ENCODE measurements at regions not wholly inside any gene's neighbourhood (a gene's known extent, or its start where the extent isn't known, plus 50 kb on each side); places are given as distances from the start of the nearest gene placed in this dataset.
"Not testable (repeated sequence)": the region's sequence is repeated elsewhere in the genome, so short reads cannot be mapped to it uniquely, and the experiment has no call there.

DNA sequence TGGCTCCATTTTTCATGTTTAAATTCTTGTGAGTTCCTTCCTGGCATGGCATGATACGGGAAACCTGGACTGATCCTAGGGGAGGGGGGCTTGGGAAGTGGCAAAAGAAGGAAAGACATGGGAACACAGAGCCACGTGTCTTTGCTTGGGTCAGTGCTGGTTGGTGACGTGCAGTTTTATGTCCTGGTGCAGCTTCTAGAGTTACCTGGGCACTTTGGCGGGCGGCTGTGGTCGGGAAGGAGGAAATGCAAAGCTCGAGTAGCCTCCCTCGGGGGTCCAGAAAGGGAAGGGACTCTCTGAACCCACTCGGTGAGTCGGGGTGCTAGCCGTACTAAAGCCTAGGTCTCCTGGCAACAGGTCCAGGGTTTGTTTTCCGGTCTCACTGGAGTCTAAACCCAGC lies 94.6 kb downstream of the APOB start:
- DNase-seq (ENCODE audit: low read depth) = no peak

DNA sequence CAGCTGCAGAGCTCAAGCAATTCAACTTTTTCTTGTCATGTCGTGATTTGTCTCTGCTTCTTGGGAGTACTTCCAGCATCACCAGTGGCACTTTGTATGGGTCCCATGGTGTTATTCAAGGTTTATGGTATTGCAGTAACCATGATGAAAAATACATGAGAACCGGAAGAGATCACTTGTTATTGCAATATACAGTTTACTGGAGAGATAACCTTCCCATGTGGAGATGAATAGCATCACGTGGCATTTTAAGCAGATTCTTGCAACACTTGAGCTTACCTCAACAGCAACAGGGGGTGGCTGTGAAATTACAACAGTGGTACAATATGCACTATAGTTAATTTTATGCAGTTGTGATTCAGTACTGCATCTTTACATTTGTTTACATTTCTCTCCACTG lies 97.4 kb downstream of the APOB start:
- no peak for DNase-seq (ENCODE audit: low read depth)

GRCh38 chr2:20943721-20944120 lies 100.2 kb downstream of the APOB start:
- not testable (repeated sequence) for DNase-seq (ENCODE audit: low read depth)

DNA sequence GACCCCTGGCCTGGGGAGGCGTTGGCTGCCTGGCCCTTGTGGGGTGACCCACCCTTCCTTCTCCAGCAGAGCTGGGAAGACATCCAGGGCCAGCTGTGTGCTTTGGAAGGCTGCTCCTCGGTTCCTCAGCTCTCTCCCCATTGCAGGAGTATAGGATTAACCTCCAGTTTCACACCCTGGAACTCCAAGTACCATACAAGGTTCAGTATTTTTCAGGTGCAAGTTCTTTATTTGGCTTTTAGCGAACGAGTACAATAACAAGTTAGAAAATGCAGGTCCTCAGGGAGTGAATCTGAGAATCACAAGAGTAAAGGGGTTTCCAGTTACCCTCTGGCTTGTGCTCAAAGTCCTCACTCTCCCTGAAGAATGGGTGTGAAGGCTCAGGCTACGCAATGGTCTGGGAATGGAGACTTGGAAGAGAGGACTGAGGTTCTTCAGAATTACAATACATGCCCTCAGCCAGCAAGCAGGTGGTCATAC lies 101.2 kb downstream of the APOB start:
- no peak for DNase-seq (ENCODE audit: low read depth)

DNA sequence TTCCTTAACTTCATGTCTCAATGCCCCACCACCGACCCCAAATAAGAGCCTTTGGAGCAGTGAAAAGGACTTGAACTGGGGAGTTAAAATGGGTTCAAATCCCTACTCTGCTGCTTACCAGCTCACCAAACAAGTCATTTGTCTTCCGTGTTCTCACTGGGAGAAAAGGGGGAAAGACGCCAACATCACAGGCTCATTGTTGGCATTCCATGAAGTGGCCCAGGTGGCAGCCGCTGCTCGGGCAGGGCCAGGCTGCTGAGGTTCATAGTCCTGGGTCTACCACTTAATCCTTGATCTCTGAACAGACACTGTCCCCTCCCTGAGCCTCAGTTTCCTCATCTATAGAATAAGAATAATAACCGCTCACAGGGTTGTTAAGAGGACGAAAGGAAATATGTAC lies 103.0 kb downstream of the APOB start:
- no peak for DNase-seq (ENCODE audit: low read depth)

DNA sequence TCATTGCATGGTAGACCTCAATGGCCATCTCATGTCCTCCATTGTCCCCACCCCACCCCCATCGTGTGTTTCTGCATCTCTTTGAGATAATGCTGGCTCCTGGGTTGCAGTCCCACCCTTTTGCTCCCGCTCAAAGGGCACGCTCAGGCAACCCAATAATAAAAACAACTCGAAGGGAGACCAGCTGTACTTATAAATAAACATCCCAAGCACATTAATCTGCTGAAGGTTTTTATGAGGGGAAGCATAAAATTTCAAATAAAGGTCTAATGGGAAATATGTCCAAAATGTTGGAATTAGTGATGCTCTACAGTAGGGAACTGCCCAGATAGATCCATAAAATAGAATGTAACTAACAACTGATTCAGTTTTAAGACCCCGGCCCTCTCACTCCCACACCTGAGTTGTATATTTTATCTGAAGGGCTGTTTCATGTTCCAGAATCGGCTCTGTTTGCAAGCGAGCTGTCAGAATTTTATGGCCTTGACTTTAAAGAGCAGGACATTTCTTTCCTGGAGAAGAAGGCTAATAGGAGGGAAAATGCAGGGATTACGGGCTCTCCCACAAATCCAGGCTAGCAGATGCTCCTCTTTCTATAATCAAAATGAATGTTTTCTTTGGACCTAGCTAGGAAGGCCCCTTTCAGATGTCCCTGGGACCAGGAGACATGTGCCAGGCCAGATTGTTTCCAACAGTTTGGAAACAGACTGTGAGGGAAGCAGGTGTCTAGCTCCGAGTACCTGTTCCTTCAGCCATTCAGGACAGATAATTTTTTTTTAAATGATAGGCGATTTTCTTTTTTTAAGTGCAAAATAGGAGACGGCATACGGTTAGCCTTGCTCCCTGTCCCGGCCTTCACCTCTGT lies 103.7 kb downstream of the APOB start:
- DNase-seq (ENCODE audit: low read depth) = no peak

GRCh38 chr2:20937353-20937752 lies 106.5 kb downstream of the APOB start:
- DNase-seq (ENCODE audit: low read depth) = no peak

DNA sequence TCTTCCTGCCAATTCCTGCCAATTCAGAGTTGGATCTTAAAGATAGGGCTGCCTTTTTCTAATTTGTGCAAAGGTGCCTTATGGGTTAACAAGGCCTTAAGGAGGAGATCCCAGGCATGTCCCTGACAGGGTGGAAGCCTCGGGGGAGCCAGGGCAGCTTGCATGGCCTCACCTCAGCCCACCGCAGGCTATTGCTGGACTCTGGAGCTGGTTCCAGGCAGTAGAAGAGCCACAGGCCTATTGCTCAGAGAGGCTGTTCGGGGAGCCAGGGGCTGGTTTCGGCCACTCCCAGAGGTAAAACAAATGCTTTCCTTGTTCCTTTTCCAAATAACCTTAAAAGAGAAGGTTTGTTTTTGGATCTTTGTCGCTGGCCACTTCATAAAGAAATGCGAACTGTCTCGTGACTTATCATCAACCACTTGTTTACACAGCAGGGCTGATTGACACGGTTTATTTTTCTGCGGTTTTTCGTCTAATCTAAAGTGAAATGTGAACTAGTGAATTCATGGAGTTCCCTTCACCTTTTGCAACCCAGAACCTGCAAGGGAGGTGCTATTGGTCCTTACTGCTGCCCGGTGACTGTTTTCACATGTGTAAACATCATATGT lies 108.6 kb downstream of the APOB start:
- no peak for DNase-seq (ENCODE audit: low read depth)

- no peak for DNase-seq (ENCODE audit: low read depth)
Measured at GRCh38 chr2:20934236-20934635, 109.6 kb downstream of the APOB start.

- no peak for DNase-seq (ENCODE audit: low read depth)
Measured at GRCh38 chr2:20933714-20934113, 110.2 kb downstream of the APOB start.

DNA sequence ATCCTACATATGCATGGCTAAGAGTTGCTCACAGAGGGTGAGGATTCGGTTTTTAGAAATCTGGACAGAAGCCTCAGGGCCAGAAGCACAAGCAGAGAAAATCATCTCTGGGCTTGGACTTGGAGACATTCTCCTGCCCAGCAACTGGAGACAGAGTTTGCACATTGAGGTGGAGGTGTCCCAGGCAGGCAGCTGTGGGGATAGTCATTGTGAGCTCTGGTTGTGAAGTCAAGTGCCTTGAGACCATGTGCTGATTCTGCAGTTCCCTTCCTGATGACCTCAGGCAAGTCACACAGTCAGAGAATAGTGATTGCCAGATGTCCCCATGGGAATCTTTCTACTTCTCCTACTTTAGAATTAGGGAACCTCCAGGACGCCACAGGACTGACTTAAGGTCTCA lies 108.4 kb upstream of the LDAH start:
- DNase-seq (ENCODE audit: low read depth) = no peak

GRCh38 chr2:20930928-20931327 lies 108.0 kb upstream of the LDAH start:
- DNase-seq (ENCODE audit: low read depth) = peak; percentile 40

GRCh38 chr2:20929721-20930120 lies 106.8 kb upstream of the LDAH start:
- DNase-seq (ENCODE audit: low read depth) = no peak

- DNase-seq (ENCODE audit: low read depth) = no peak
Measured at GRCh38 chr2:20928617-20929016, 105.7 kb upstream of the LDAH start.

DNA sequence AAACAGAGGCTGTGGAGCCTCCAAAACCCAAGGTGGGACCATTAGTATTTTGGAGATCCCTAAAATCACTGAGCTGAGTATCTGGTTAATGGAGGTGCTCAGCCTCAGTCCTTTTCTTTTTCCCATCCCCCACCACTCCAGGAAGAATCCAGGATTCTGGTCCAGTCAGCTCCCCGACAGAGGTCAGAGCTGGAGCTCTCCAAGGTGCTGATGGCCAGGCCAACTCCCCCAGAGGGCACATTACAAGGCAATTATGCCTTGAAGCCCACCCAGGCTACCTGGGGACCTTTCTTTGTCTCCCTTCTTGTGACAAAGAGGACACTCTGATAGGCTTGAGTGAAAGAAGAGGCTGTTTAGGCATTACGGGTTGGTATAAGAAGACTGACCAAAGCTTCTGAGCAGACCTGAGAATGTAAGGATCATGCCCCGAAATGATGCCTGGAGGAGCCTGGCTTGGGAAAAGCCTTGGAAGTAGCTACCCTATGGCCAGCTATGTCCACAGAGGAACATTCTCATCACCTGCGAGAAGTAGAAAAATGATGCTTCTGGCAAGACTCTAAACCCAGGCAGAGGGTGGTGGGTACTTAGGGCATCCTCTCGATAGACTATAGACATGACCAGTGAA lies 102.5 kb upstream of the LDAH start:
- DNase-seq (ENCODE audit: low read depth) = no peak

DNA sequence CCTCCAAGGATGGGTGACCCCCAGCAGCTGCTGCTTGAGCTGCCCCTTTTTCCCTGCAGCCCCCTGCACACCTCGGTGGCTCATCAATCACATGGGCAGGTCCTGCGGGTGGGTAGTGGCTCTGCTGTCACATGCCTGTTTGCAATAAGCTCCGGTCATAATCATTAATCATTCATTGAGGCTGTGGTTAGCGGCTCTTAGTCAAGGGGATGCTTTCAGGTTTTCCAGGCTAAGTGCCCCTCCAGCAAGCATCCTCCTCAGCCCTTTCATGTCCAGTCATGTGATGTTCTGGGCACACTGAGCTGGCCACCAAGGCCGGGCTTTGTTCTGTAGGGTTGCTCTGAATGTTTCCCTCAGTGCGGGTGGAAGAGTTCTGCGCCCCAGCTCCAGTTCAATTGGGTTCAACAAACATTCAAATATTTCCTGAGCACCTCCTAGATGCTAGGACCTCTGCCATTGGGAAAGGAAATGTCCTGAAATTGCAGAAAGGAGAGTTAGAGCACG lies 96.4 kb upstream of the LDAH start:
- DNase-seq (ENCODE audit: low read depth) = no peak

- peak; percentile 13 for DNase-seq (ENCODE audit: low read depth)
Measured at GRCh38 chr2:20917719-20918572, 95.0 kb upstream of the LDAH start.

GRCh38 chr2:20917287-20917660 lies 94.4 kb upstream of the LDAH start:
- no peak for DNase-seq (ENCODE audit: low read depth)

DNA sequence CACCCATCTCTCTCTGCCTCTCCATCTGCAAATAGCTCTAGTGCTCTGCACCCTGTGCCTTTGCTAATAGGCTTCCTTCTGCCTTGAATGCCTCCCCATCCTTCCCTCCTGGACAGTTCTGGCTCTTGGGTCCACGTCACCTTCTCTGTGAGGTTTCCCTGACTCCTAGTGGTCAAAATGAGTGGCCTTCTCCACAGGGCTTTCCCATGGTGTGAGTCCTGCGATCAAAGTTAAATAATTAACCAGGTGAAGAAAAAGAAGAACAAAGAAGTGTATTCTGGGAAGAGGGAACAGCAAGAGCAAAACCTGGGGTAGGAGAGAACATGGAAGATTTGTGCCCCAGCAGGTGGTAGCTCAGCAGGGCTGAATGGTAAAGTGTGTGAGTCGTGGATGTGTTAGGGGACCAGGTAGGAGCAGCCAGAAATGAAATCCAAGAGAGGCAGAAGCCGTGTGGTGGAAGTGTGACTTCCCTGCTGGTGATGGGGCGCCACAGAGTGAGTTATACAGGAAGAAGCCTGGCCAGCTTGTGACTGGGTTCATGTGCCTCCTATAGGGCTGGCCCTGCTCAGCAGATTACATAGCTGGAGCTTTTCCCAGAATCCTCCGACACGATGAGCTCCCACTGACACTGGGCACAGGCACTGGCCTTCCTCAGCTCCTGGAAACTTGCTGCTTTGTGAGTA lies 93.8 kb upstream of the LDAH start:
- peak; percentile 13 for DNase-seq (ENCODE audit: low read depth)

- DNase-seq (ENCODE audit: low read depth) = no peak
Measured at GRCh38 chr2:20915271-20915670, 92.4 kb upstream of the LDAH start.

DNA sequence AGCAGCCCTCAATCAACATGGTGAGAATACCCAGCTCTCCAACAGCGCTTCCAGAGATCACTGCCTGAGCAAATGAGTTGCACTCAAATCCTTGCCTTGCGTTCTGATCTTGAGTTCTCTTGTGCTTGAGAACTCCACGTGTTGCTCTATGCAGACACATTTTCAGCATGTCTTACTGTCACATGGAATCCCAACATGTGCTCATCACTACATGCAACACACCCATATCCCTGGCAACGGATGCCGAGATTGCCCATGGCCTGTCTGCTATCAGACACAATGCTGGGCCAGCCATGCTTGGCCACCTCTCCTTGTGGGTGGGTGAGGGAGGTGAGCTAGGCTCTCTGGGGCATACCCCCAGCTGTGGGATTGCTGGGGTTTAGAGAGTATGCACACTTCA lies 91.9 kb upstream of the LDAH start:
- no peak for DNase-seq (ENCODE audit: low read depth)
